Hepatocyte (in vitro differentiated cells): ENCODE measurements at regions not wholly inside any gene's neighbourhood (a gene's known extent, or its start where the extent isn't known, plus 50 kb on each side); places are given as distances from the start of the nearest gene placed in this dataset.
"Not testable (repeated sequence)": the region's sequence is repeated elsewhere in the genome, so short reads cannot be mapped to it uniquely, and the experiment has no call there.

ENCODE experiments used
- DNase-seq: peaks from one replicate; pipeline ENCODE4 v3.0.0-alpha.2; 2016; ENCODE audit warnings: low spot score
- H2AFZ ChIP-seq: fragments of 200-600 bp; sonication (generic); 2 replicates; pipeline ENCODE4 v1.6.0; 2016; ENCODE audit warnings: antibody characterized with exemption, mild to moderate bottlenecking
- H3K27ac ChIP-seq: fragments of 200-600 bp; sonication (generic); 2 replicates; pipeline ENCODE4 v1.5.1; 2016; ENCODE audit warnings: mild to moderate bottlenecking
- H3K27me3 ChIP-seq: fragments of 200-600 bp; sonication (generic); 2 replicates; pipeline ENCODE4 v1.6.1; 2016
- H3K36me3 ChIP-seq: fragments of 200-600 bp; sonication (generic); replicated peaks from 2 replicates; pipeline ENCODE4 v1.5.1; 2016; ENCODE audit warnings: low read depth; ENCODE audit not compliant: insufficient read depth
- H3K4me1 ChIP-seq: fragments of 200-600 bp; sonication (generic); 2 replicates; pipeline ENCODE4 v1.5.1; 2016; ENCODE audit warnings: mild to moderate bottlenecking, moderate library complexity; ENCODE audit not compliant: insufficient read depth
- H3K4me2 ChIP-seq: fragments of 200-600 bp; sonication (generic); 2 replicates; pipeline ENCODE4 v1.6.0; 2016
- H3K4me3 ChIP-seq: fragments of 200-600 bp; sonication (generic); 2 replicates; pipeline ENCODE4 v1.5.1; 2016; ENCODE audit warnings: mild to moderate bottlenecking
- H3K79me2 ChIP-seq: fragments of 200-600 bp; sonication (generic); 2 replicates; pipeline ENCODE4 v1.6.0; 2017; ENCODE audit warnings: mild to moderate bottlenecking
- H3K9me2 ChIP-seq: fragments of 200-600 bp; sonication (generic); replicated peaks from 2 replicates; pipeline ENCODE4 v1.6.0; 2017; ENCODE audit warnings: mild to moderate bottlenecking; ENCODE audit not compliant: insufficient read depth
- H3K9me3 ChIP-seq: fragments of 200-600 bp; sonication (generic); 2 replicates; pipeline ENCODE4 v1.5.1; 2016; ENCODE audit warnings: low read depth, mild to moderate bottlenecking
- H4K20me1 ChIP-seq: fragments of 200-600 bp; sonication (generic); 2 replicates; pipeline ENCODE4 v1.6.0; 2016; ENCODE audit warnings: mild to moderate bottlenecking; ENCODE audit not compliant: insufficient read depth, poor library complexity, severe bottlenecking
- CTCF ChIP-seq: fragments of 200-600 bp; sonication (generic); IDR thresholded peaks from 2 replicates; pipeline ENCODE4 v1.5.1; 2016; ENCODE audit warnings: antibody characterized with exemption, mild to moderate bottlenecking; ENCODE audit not compliant: poor library complexity
- EZH2 ChIP-seq: fragments of 200-600 bp; sonication (generic); IDR thresholded peaks from 2 replicates; pipeline ENCODE4 v1.6.1; 2016; ENCODE audit warnings: antibody characterized with exemption, mild to moderate bottlenecking, borderline replicate concordance
- EZH2phosphoT487 ChIP-seq: fragments of 200-600 bp; sonication (generic); IDR thresholded peaks from one replicate; pipeline ENCODE4 v1.6.1; 2018; ENCODE audit warnings: antibody characterized with exemption, mild to moderate bottlenecking, low read depth, moderate library complexity; ENCODE audit not compliant: unreplicated experiment, severe bottlenecking
- WGBS: methylation state at CpG from one replicate; pipeline ENCODE4 v1.1.6; 2016; ENCODE audit warnings: low lambda C conversion rate; ENCODE audit errors: missing lambda C conversion rate; 5-methylcytosine and 5-hydroxymethylcytosine counted together

DNA sequence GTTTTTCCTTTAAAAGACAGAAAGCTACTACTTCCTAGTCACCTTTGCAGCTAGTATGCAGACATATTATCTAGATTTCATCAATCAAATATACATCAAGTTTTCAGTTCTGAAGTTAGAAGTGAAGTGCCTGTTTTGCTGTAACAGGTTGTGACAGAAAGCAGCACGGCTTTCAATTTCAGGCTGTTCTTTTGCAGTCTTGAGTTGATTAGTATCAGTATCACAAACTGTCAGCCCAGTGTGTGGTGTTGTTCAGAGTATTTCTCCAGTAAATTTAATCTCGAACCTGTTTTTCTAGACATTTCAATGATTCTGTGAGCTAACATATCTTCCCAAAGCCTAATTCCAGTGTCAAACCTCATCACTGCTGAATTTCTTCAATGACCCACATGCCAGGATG lies 1050.8 kb downstream of the DIPK2A start:
- 63% methylated on average over 2 of the region's 2 CpGs for WGBS
- H2AFZ ChIP-seq = no peak overlapping the region
- H3K4me1 ChIP-seq = no peaks in the 10 kb centered on the region

GRCh38 chr3:145024700-145025099 lies 1053.1 kb downstream of the DIPK2A start:
- 81% methylated on average over 1 of the region's 1 CpG for WGBS
- no peak for DNase-seq
- no peaks in the 10 kb centered on the region for H3K27me3 ChIP-seq

More for the DNA sequence above, 1050.8 kb downstream of the DIPK2A start:
- no peak overlapping the region for H3K4me2 ChIP-seq
- no peaks in the 10 kb centered on the region for H3K36me3 ChIP-seq
- H3K79me2 ChIP-seq = no peaks in the 10 kb centered on the region
- H3K27me3 ChIP-seq = no peaks in the 10 kb centered on the region
- no peak for DNase-seq
- no peak for TF ChIP-seq EZH2phosphoT487
- TF ChIP-seq CTCF = no peak
- no peak for TF ChIP-seq EZH2
- H3K4me3 ChIP-seq = no peak overlapping the region
- no peak overlapping the region for H3K27ac ChIP-seq
- H3K9me3 ChIP-seq = no peaks in the 10 kb centered on the region
- H4K20me1 ChIP-seq = no peaks in the 10 kb centered on the region
- H3K9me2 ChIP-seq = no peaks in the 10 kb centered on the region

DNA sequence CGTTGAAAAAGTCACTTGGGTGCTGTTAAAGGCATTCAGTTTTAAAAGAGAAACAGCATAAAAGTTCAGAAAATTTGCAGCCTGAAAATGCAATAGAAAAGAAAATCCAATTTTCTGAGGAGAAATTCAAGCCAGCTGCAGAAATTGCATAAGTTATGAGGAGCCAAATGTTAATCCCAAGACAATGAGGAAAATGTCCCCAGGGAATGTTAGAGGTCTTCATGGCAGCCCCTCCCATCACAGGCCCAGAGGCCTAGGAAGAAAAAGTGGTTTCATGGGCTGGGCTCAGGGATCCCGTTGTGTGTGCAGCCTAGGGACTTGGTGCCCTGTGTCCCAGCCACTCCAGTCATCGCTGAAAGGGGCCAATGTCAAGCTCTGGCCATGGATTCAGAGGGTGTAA lies 1055.6 kb downstream of the DIPK2A start:
- H3K36me3 ChIP-seq, H4K20me1 ChIP-seq, H3K4me2 ChIP-seq, H3K27ac ChIP-seq, DNase-seq, H3K4me3 ChIP-seq, H2AFZ ChIP-seq, H3K9me2 ChIP-seq, H3K27me3 ChIP-seq, H3K79me2 ChIP-seq, H3K4me1 ChIP-seq, H3K9me3 ChIP-seq: not testable (repeated sequence)
- WGBS = 84% methylated on average over 3 of the region's 3 CpGs

More at GRCh38 chr3:145024700-145025099, 1053.1 kb downstream of the DIPK2A start:
- TF ChIP-seq EZH2phosphoT487 = no peak
- TF ChIP-seq EZH2 = no peak
- TF ChIP-seq CTCF = no peak
- H4K20me1 ChIP-seq = no peaks in the 10 kb centered on the region
- H3K4me1 ChIP-seq = no peaks in the 10 kb centered on the region
- no peak overlapping the region for H3K27ac ChIP-seq
- H2AFZ ChIP-seq = no peak overlapping the region
- H3K9me3 ChIP-seq = no peaks in the 10 kb centered on the region
- H3K9me2 ChIP-seq = no peaks in the 10 kb centered on the region
- H3K79me2 ChIP-seq = no peaks in the 10 kb centered on the region
- no peak overlapping the region for H3K4me3 ChIP-seq
- no peaks in the 10 kb centered on the region for H3K36me3 ChIP-seq
- H3K4me2 ChIP-seq = no peak overlapping the region

- no peaks in the 10 kb centered on the region for H3K9me3 ChIP-seq
- no peaks in the 10 kb centered on the region for H3K27me3 ChIP-seq
- no peaks in the 10 kb centered on the region for H3K79me2 ChIP-seq
- no peak overlapping the region for H3K4me2 ChIP-seq
- no peaks in the 10 kb centered on the region for H3K4me1 ChIP-seq
- H4K20me1 ChIP-seq = no peaks in the 10 kb centered on the region
- DNase-seq = no peak
- no peaks in the 10 kb centered on the region for H3K9me2 ChIP-seq
- no peak for TF ChIP-seq CTCF
- no peak for TF ChIP-seq EZH2
- no peak for TF ChIP-seq EZH2phosphoT487
- H3K4me3 ChIP-seq = no peak overlapping the region
- H3K36me3 ChIP-seq = no peaks in the 10 kb centered on the region
- WGBS = 84% methylated on average over 1 of the region's 1 CpG
- no peak overlapping the region for H2AFZ ChIP-seq
- H3K27ac ChIP-seq = no peak overlapping the region
These were observed 1061.2 kb downstream of the DIPK2A start for GRCh38 chr3:145032791-145033190.
